GM19467 (cell line): ENCODE measurements at regions not wholly inside any gene's neighbourhood (a gene's known extent, or its start where the extent isn't known, plus 50 kb on each side); places are given as distances from the start of the nearest gene placed in this dataset.
"Not testable (repeated sequence)": the region's sequence is repeated elsewhere in the genome, so short reads cannot be mapped to it uniquely, and the experiment has no call there.

Source experiments
- ATAC-seq: cut with Tn5 transposase; IDR thresholded peaks from one replicate; pipeline ENCODE4 v1.9.1; 2021; ENCODE audit warnings: mild to moderate bottlenecking, moderate library complexity; ENCODE audit not compliant: unreplicated experiment

DNA sequence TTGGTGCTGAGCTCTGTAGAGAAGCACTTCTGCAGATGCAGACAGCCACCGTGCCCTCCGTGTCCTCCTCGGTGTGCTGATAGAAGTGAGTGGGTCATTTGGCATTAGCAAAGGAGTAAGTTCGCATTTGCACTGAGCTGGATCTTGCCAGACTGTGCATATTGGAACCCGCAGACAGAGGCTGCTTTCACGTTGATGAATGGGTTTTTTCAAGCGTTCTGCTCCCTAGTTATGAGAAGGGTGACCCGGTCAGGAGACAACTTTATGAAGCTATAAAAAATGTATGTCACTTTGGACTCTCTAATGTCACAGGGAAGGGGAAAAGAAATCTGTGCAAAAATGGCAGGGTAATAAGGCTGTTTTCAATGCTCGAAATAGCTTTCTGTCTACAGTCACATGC, 739.4 kb downstream of the MCTP2 start:
- ATAC-seq, result no peak

DNA sequence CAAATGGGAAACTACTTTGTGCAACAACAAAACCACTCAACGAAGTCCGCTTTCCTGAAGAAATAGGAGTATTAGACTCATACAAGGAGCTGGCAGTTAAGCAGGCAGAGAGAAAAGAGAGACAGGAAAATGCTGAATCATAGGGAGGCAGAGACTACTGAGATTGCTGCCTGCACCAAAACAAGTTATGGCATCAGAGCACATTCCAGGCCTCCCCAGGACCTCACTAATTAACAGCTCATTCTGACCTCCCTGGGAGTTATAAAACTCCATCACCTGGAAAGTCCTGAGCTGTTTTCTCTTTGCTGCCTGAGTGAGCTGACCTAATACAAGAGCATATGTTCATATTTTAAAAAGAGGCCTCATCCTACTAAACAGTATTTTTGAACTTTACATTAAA, 741.0 kb downstream of the MCTP2 start:
- ATAC-seq, result no peak

DNA sequence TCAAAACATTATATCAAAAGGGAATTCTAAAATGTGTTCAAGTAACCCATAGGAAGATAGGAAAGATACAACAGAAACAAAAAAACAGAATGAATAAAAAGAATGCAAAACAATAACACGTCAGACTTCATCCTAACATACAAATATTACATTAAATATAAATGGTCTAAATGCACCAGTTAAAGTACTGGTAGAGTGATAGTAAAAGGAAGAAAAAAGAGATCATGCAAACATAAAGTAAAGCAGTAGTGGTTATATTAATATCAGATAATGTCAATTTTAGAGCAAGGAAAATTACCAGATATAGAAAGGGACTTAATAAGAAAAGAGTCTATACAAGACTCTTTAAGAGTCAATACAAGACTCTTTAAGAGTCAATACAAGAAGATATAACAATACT, 755.7 kb downstream of the MCTP2 start:
- ATAC-seq, result no peak

DNA sequence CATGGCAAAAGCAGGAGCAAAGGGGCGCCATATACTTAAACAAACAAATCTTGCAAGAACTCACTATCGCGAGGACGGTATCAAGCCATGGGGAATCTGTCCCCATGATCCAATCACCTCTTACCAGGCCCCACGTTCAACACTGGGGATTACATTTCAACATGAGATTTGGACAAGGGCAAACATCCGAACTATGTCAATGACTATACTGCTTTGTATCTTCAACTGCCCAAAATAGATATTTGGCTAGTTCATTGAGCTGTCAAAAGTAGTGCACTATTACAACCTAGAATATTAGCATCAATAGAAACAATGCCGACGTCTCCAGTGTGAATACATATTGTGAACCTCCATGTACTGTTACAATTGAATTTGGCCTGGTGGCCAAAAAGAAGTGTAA, 760.4 kb downstream of the MCTP2 start:
- ATAC-seq, result no peak

DNA sequence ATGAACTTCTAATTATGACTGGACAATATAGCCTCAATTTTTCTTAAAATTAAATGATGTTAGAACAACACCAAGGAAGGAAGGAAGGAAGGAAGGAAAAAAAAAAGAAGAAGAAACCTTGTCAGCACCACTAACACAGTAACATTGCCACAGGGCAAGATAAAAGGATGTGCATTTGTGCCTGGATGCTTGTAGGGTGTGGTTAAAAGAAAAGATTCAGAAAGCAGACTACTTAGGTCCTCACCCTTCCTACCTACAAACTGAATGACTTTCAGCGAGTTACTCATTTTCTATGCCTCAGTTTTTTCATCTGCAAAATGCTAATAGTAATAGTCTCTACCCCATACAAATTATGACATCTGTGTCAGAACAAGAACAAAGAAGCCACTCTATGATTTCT, 778.3 kb downstream of the MCTP2 start:
- ATAC-seq, result no peak

DNA sequence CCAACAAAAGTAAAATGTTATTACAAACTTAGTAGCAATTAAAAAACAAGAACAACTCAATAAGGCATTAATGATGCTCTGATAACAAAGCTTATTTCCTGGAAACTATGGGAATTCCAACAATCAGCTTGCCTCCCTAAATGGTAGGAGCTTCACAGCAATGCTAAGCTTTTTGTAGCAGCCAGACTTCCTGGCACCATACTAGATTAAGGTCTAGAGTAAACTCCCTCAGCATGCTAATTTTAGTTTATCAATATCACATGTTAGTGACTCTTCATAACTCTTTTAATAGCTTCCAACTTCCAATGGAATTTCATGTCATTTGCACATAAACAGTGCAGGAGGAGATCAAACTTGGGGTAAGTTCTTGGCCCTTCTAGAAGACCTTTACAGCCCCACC, 782.0 kb downstream of the MCTP2 start:
- ATAC-seq, result no peak

DNA sequence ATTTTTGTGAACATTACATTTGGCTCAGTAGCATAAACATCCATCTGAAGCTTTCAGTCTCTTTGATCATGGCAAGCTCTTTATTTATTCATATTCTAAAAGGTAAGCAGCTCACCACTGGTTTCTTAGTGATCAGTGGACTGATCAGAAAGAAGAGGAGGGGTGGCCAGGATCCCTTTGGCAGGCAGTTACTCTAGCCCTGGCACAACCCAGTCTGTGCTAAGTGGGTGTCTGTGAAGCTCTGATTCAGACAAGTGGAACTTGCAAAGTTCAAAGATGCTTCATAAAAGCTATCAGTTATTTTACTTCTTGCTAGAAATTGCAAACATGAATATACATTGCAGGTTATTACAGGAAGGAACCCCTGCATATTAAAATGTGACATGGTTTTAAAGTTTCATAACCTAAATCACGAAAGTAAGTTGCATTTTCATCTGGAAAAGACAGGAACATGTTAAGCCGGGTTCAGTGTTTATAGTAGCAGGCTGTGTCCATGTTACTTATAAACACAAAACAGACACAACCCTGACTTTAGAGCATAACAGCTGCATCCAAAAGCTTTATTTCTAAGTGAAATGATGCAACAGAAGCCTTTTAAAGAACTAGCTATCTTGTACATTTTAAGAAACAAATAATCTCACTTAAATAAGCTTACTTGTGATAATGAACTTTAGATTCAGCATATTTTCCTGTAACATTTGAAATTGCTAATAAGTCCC, 785.3 kb downstream of the MCTP2 start:
- ATAC-seq, result no peak

DNA sequence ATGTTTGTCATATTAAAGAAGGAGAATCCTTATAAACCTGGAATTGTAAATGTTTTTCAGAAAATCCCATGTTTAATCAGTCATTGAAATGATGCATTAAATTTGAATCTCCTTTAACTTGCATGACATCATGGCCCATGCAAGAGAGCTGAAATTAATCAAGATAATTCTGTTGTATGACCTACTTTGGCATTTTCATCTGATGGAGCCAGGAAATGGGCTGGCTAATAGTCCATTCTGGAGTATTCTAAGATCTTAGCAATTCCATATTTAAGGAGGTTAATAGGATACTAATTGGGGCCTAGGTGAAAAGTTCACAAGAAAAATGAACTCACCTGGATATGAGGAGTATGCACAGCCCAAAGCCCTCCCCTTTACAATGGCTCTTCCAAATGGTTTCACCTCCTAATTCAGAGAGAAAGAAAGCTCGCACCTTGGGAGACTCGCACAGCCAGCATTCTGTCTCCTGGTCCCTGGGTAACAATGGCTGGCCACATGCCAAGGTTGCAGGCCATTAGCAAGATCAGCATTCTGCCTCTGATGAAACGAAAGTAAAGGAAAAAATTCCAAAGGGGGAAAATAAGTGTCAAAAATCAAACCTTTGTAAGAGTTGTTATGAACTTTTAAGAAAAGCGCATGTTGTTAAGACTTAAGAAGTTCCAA, 786.4 kb downstream of the MCTP2 start:
- no peak for ATAC-seq

DNA sequence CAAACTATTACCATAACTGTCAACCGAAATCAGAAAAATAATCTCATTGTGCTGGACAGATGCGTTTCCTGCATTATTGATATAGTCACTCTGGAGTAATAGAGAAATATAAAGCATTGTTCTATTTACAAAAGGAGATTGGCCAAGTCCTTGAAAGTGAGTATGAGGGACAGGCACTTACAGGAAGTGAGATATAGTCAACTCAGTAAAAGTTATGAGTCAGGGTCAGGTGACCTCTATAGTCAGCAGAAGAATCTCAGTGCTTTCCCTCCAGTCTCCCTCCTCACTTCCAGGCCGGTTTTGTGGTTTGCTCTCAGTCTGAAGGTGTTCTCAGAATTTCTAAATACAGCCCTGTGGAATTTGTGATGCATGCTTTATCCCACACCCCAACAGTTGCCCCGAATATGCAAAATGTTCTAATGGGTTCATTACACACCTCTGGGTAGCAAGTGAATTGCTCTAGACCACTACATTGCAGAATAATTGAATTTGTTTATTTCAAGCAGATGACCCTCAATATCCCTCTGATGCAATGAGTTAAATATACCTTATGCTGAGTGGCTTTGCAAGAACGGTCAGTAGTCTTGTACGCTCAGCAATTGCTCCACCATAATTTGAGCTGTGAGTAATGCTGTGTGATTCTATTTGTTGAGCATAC, 787.7 kb downstream of the MCTP2 start:
- no peak for ATAC-seq

DNA sequence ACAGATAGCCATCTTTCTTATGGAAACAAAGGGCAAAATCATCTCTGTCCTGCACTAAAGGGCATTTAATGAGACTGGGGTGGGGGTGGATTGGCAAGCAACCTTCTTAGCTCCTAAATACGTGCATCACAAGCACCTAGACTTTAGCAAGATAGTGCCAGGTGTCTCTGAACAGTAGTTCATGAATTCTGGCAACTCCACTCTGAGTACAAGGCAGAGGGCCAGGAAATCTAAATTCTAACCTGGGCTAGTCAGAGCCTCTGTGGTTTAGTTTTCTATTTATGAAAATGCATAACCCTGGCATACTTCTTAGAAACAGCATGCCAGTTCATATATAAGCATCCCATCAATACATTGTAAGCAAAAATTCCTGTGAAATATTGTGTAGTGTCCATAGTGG, 788.5 kb downstream of the MCTP2 start:
- no peak for ATAC-seq

DNA sequence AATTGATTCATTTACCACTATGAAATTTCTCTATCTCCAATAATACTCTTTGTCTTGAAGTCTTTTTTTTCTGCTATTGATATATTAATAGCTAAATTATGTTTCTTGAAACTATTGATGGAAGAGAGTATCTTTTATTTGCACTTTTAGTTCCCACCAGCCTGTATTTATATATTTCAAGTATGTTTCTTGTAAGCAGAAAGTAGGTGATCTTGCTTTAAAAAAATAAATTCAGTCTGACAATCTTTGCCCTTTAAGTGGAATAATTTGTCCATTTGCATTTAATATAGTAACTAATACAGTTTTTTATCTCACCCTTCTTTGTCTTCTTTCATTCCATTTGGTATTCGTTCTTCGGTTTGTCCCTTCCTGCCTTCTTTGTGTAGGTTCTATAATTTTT, 790.5 kb downstream of the MCTP2 start:
- ATAC-seq, result no peak

DNA sequence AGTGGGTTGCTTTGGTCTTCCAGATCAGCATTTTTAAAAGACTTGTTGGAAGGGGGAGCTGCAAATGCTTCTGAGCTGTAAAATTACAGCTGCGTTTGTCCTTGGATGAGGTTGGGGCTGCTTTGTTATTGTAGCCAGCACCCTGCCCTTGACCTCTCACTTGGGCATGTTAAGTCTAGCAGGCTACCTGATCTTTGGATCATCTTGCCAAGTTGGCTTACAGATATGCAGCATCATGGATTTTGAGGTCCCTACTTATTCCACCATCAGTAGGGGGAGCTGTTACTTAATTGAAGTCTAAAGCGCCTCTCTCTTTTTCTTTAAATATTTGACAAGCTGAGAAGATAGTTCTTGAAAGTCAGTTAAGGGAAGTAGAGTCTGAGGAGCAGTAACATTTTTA, 793.0 kb downstream of the MCTP2 start:
- no peak for ATAC-seq

DNA sequence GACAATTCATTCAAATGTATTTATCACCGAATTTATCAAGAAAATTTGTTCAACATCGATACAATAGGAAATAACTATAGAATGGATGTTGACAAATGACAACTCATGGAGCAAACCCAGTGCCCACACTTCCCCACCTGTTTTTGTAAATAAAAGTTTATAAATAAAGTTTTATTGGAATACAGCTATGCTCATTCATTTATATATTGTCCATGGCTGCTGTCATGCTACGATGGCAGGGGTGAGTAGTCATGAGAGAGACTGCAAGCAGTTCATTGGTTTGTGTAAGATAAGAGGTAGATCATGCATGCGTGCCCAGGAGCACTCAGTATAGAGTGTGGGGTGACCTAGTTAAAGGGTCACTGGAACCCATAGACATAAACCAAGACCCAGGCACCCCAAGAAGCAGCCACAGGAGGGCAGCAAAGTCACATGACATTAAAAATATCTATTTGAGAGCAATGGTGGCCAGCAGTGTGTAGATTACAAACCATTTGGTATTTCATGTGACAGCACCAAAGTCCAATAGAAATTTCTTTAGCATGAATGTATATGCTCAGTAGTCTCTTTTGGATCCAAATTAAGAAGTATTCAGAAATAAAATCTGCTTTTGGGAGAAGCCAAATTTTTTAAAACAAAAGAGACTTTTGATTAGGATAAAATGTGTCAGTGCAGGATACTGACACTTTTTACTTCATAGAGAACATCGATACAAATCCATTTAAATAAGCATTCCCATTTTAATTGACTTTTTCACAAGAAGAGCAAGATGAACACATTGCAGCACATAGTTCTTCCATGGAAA, 794.8 kb downstream of the MCTP2 start:
- ATAC-seq, result no peak

DNA sequence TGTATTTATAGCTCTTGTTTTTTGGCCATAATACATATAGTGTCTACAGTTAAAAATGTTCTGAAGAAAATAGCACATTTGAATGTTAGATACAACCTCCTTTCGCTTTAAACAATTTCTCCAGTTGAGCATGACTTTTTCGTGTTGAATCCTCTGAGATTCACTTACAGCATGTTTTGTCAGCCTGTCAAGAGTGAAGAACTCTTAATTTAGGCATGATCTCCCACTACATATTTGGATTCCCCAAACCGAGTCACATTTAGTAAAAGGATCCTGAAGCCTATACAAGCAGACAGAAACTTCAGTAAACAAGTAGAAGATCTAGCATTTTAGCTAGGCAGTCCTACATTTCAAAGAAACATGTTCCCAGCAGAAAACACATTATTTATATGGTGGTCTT, 796.6 kb downstream of the MCTP2 start:
- ATAC-seq, result no peak

DNA sequence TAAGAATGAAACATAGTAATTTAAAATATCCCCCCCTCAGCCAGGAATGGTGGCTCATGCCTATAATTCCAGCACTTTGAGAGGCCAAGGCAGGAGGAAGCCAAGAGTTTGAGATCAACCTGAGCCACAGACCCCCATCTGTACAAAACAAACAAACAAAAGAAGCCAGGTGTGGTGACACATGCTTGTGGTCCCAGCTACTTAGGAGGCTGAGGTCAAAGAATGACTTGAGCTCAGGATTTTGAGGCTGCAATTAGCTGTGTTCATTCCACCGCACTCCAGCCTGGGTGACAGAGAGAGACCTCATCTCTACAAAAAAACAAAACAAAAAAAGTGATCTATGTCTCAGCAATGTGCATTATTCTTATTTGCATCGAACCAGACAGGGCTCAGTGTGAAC, 800.8 kb downstream of the MCTP2 start:
- ATAC-seq, result no peak

DNA sequence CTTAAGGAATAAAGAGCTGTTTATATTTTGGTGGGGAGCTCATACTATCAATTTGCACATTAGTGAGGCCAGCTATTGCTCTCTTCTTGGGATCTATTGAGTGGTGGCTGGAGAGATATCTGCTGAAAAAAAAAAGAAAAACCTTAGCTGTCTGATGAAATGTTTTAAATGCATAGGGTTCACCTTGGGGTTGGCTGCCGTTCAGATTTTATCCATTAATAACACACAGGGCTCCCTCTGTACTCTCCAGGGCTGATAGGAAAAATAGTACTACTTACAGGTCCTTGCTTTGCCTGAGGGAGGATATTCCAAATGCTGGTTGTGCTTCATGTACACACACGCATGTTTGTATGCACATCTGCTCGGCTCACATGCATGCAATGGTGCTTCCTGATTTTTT, 803.7 kb downstream of the MCTP2 start:
- no peak for ATAC-seq

DNA sequence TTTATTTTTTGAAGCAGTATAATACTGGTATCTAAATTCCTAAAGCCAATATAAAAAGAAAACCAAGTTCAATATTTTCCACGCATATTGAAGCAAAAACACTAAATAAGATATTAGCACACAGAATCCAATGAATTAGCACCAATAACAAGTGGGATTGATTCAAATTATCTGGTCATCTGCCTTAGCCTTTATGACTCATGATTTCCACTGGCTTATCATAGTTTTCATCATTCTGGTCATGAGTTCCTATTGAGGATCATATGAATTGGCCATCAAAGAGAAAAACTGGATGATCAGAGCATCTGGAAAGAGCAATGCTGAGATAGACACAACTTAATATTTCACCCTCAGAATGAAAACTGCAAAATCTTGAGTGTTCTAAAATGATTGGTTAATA, 809.9 kb downstream of the MCTP2 start:
- ATAC-seq, result no peak

DNA sequence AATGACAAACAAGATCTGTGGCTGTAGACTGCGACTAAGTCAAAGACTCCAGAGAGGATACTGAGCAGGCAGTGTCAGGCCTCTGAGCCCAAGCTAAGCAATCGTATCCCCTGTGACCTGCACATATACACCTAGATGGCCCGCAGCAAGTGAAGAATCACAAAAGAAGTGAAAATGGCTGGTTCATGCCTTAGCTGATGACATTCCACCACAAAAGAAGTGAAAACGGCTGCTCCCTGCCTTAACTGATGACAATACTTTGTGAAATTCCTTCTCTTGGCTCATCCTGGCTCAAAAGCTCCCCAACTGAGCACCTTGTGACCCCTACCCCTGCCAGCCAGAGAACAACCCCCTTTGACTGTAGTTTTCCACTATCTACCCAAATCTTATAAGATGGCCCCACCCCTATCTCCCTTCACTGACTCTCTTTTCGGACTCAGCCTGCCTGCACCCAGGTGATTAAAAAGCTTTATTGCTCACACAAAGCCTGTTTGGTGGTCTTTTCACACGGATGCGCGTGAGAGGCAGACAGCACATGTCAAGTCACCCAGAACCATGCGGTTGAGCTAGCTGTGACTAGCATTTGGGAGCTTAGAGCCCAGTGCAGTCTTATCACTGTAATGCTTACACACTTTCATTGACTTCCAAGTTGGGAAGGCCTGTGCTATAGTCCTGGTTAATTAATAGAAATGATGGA, 812.0 kb downstream of the MCTP2 start:
- ATAC-seq, result not testable (repeated sequence)

DNA sequence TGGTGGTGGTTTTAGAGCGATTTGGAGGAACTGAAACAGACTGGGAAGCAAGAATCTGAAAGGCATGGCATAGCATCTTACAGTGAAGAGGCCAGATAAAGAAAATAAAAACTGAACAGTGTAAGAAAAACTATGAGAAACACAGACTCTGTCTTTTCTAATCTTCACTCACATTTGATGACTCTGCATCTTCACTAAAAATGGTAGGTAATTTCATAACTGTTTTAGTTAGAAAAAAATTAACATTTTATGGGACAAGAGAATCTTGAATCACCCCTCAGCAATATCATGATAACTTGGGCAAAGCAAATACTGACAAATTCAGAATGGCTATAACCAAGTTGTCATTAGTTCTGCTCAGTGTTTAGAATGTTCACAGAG, 812.6 kb downstream of the MCTP2 start:
- no peak for ATAC-seq

DNA sequence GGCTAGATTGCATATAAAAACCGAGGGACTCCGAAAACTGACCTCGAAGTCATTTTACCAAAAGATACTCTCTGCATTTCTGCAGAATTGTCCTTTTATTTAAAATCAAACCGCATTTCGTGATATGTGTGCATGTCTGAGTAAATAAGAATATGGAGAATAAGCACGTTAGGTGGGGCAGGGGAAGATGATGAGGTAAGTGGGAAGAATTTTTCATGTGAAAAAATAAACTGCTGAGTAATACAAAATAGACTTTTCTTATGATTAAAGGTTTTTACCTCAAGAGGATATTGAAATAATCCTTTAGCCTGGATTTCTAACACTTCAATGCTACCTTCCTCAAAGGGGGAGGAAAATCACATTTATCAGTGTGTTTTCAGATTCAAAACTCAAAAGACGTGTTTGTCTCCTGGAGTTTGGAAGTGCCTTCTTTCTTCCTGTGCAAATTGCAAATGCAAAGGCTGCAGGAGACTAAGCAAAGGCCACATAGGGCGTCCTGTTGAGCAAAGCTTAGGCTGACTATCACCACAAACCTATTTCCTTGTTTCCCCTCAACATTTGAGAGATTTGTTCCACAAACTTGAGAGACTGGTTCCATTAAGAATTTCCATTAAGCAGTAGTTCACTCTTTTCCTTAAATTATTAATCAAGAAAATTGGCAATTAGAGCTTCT, 813.5 kb downstream of the MCTP2 start:
- no peak for ATAC-seq
